Stimulated activated CD4-positive, alpha-beta T cell treated with anti-CD3 and anti-CD28 coated beads, Interleukin-1b, Interleukin-23, amount 100 ng/mL, for 1 hour (primary cell): ENCODE measurements at regions not wholly inside any gene's neighbourhood (a gene's known extent, or its start where the extent isn't known, plus 50 kb on each side); places are given as distances from the start of the nearest gene placed in this dataset.
"Not testable (repeated sequence)": the region's sequence is repeated elsewhere in the genome, so short reads cannot be mapped to it uniquely, and the experiment has no call there.

Experiments
- DNase-seq, 2 donors: peaks; one replicate each; pipeline ENCODE4 v3.0.0-alpha.2; 2020; ENCODE audit warnings: low read depth in 2 of 2

GRCh38 chr4:77306496-77306895, 149.5 kb downstream of the CCNG2 start:
- no peak for DNase-seq

- DNase-seq, result no peak
Observed at GRCh38 chr4:77308843-77309242, 151.8 kb downstream of the CCNG2 start.

- DNase-seq, result no peak
Observed at GRCh38 chr4:77309496-77309895, 152.5 kb downstream of the CCNG2 start.

GRCh38 chr4:77310931-77311330, 153.9 kb downstream of the CCNG2 start:
- DNase-seq, result no peak

- no peak for DNase-seq
Observed at GRCh38 chr4:77314697-77315096, 157.7 kb downstream of the CCNG2 start.

- DNase-seq, result no peak
Observed at GRCh38 chr4:77327151-77327550, 170.1 kb downstream of the CCNG2 start.

- DNase-seq, result no peak
Observed at GRCh38 chr4:77332696-77333270, 175.8 kb downstream of the CCNG2 start.

GRCh38 chr4:77336411-77337142, 179.6 kb downstream of the CCNG2 start:
- no peak for DNase-seq

- no peak for DNase-seq
Observed at GRCh38 chr4:77342170-77342810, 185.3 kb downstream of the CCNG2 start.

GRCh38 chr4:77344001-77344400, 187.0 kb downstream of the CCNG2 start:
- DNase-seq, result no peak

GRCh38 chr4:77344784-77345183, 187.8 kb downstream of the CCNG2 start:
- no peak for DNase-seq

- DNase-seq, result no peak
Observed at GRCh38 chr4:77347351-77347966, 190.5 kb downstream of the CCNG2 start.

GRCh38 chr4:77348815-77349214, 191.8 kb downstream of the CCNG2 start:
- no peak for DNase-seq

- DNase-seq, result no peak
Observed at GRCh38 chr4:77349364-77349763, 192.4 kb downstream of the CCNG2 start.

GRCh38 chr4:77349796-77350195, 192.8 kb downstream of the CCNG2 start:
- DNase-seq, result no peak

- DNase-seq, result no peak
Observed at GRCh38 chr4:77352192-77352591, 195.2 kb downstream of the CCNG2 start.

GRCh38 chr4:77353724-77354315, 196.8 kb downstream of the CCNG2 start:
- DNase-seq, result not testable (repeated sequence)

- DNase-seq, result no peak
Observed at GRCh38 chr4:77354550-77354949, 197.5 kb downstream of the CCNG2 start.

- no peak for DNase-seq
Observed at GRCh38 chr4:77355731-77356130, 198.7 kb downstream of the CCNG2 start.

GRCh38 chr4:77358315-77358928, 201.4 kb downstream of the CCNG2 start:
- DNase-seq, result no peak

GRCh38 chr4:77360451-77360850, 203.4 kb downstream of the CCNG2 start:
- no peak for DNase-seq

GRCh38 chr4:77366876-77367275, 209.9 kb downstream of the CCNG2 start:
- not testable (repeated sequence) for DNase-seq
